GM20000 (cell line): ENCODE measurements at regions not wholly inside any gene's neighbourhood (a gene's known extent, or its start where the extent isn't known, plus 50 kb on each side); places are given as distances from the start of the nearest gene placed in this dataset.

Experiments used
- DNase-seq: peaks from one replicate; pipeline ENCODE4 v3.0.0; 2012; ENCODE audit warnings: low spot score
- CTCF ChIP-seq: IDR thresholded peaks from 2 replicates; pipeline ENCODE4 v1.5.1; 2012; ENCODE audit warnings: mild to moderate bottlenecking, control low read depth; ENCODE audit errors: extremely low read depth, missing control alignments

- TF ChIP-seq CTCF: no peak
- no peak for DNase-seq
Measured at GRCh38 chr10:118506671-118507590, 88.5 kb downstream of the PRLHR start.

DNA sequence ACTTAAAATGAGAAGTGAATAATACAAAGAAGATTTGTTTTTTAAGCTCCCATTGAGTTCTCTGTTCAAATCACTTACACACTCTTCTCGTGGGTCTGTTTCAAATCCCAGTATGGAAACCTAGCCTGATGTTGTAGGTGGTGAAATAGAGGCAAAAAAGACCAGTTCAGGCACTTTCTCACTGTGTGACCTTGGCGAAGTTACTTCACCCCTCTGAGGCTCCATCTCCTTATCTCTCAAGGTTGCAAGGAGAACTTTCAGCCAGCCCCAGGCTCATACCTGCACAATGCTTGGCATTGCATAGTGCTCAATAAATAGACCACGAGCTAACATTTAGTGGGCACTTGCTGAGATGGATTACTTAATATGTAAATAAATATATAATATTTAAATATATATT is 90.1 kb downstream of the PRLHR start:
- no peak for DNase-seq
- TF ChIP-seq CTCF: no peak

GRCh38 chr10:118504467-118505205 is 90.8 kb downstream of the PRLHR start:
- TF ChIP-seq CTCF: no peak
- no peak for DNase-seq

GRCh38 chr10:118504044-118504443 is 91.4 kb downstream of the PRLHR start:
- TF ChIP-seq CTCF: no peak
- DNase-seq: no peak

- no peak for TF ChIP-seq CTCF
- no peak for DNase-seq
Measured at GRCh38 chr10:118503192-118503591, 92.3 kb downstream of the PRLHR start.

DNA sequence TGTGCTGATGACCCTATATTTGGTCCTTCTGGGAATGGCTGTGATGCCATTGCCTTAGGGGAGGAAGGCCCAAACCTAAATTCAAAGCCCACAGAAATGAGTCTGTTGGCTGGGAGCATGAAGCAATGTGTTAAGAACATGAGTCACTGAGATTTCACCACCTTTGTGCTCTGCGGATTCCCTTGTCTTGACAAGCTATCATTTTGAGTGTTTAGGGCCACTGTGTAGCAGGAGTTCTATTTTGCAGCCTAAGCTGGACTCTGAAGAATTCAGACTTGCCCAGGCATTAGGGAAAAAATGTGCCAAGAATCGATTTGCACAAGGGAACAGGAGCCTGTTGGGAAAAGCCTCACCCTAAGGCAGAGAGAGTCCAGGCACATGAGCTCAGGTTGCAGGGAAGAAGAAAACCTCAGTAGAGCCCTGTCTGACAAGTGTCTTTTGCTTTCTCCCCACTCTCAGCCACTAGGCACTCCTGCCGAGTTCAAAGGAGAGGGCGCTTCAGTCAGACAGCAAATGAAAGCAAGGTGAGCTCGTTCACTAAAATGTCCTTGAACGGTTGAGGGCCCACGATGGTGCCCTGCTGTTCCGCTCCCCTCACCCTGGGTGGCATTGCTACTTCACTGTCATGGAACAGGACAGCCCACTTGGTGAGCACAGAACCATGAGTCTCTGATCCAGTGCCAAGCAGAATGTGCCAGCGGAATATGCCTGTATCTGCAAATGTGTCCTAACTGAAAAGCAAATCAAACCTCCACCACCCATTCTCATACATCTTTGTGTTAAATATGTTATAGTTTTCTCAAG is 93.6 kb downstream of the PRLHR start:
- no peak for DNase-seq
- no peak for TF ChIP-seq CTCF
